B cell (primary cell): ENCODE measurements at regions not wholly inside any gene's neighbourhood (a gene's known extent, or its start where the extent isn't known, plus 50 kb on each side); places are given as distances from the start of the nearest gene placed in this dataset.

Source experiments
- ATAC-seq: fragments of 200-7000 bp; cut with Tn5 transposase; one replicate; pipeline ENCODE4 v1.10.0; 2021; ENCODE audit warnings: low read depth, mild to moderate bottlenecking, moderate number of reproducible peaks, moderate library complexity
- CTCF ChIA-PET: fragments of 350-600 bp; sonication (Branson Sonifier 250); formaldehyde crosslinking; loops from one replicate; lab custom pipeline; 2021; ENCODE audit warnings: antibody characterized with exemption, inconsistent platforms; lab: Charles Lee
- POLR2A ChIA-PET: fragments of 350-600 bp; sonication (Branson Sonifier 250); formaldehyde crosslinking; loops from one replicate; lab custom pipeline; 2021; ENCODE audit warnings: antibody characterized with exemption; lab: Charles Lee
- DNase-seq: peaks from one replicate; pipeline ENCODE4 v3.0.0; 2013
- H2AFZ ChIP-seq: 2 replicates; pipeline ENCODE4 v1.6.1; 2012; ENCODE audit warnings: mild to moderate bottlenecking, low read depth, low read length; ENCODE audit not compliant: insufficient read depth, poor library complexity, severe bottlenecking
- H3K27ac ChIP-seq, 2 donors: 1 replicate in 1 of 2; 2 replicates in 1 of 2; pipeline ENCODE4 v1.5.1; 2012 to 2013; ENCODE audit warnings: low read length in 2 of 2, mild to moderate bottlenecking in 2 of 2, moderate library complexity in 1 of 2
- H3K27me3 ChIP-seq, 4 experiments: fragments of 200-600 bp in 1 of 4; sonication (generic) in 1 of 4; replicated peaks in 1 of 4; 1 replicate in 2 of 4; 2 replicates in 2 of 4; pipeline versions ENCODE4 v1.6.1 to v1.7.0; 2013 to 2016; ENCODE audit warnings: low read length in 3 of 4, mild to moderate bottlenecking in 2 of 4, mixed read lengths in 1 of 4, moderate library complexity in 1 of 4; ENCODE audit not compliant: insufficient read depth in 4 of 4, control insufficient read depth in 3 of 4; ENCODE audit errors: control extremely low read depth in 1 of 4
- H3K36me3 ChIP-seq, 2 experiments: replicated peaks in 1 of 2; 1 replicate in 1 of 2; 2 replicates in 1 of 2; pipeline versions ENCODE4 v1.6.1 to v1.7.1; 2013; ENCODE audit warnings: low read length in 1 of 2; ENCODE audit not compliant: insufficient read depth in 2 of 2, control insufficient read depth in 1 of 2; ENCODE audit errors: control extremely low read depth in 1 of 2, extremely low read depth in 1 of 2
- H3K4me1 ChIP-seq, 2 donors: fragments of 200-600 bp in 1 of 2; sonication (generic) in 1 of 2; 1 replicate in 1 of 2; 2 replicates in 1 of 2; pipeline versions ENCODE4 v1.5.1 to v1.6.1; 2013 to 2017; ENCODE audit warnings: low read length in 2 of 2; ENCODE audit not compliant: control insufficient read depth in 2 of 2, insufficient read depth in 2 of 2
- H3K4me2 ChIP-seq: replicated peaks from 2 replicates; pipeline ENCODE3; 2012; ENCODE audit warnings: mild to moderate bottlenecking, low read depth, low read length; ENCODE audit not compliant: poor library complexity, severe bottlenecking
- H3K4me3 ChIP-seq, 5 experiments: fragments of 200-600 bp in 1 of 5; sonication (generic) in 1 of 5; 1 replicate in 3 of 5; 2 replicates in 2 of 5; pipeline versions ENCODE4 v1.5.1 to v1.7.0; 2011 to 2016; ENCODE audit warnings: low read length in 4 of 5, mild to moderate bottlenecking in 4 of 5, low read depth in 2 of 5, control low read depth in 1 of 5, moderate library complexity in 1 of 5; ENCODE audit not compliant: insufficient read depth in 1 of 5; ENCODE audit errors: control extremely low read depth in 1 of 5, extremely low read depth in 1 of 5
- H3K79me2 ChIP-seq: fragments of 200-600 bp; sonication (generic); one replicate; pipeline ENCODE4 v1.6.0; 2016; ENCODE audit warnings: low read length; ENCODE audit not compliant: control insufficient read depth, insufficient read depth
- H3K9ac ChIP-seq: fragments of 200-600 bp; sonication (generic); 2 replicates; pipeline ENCODE4 v1.6.1; 2017; ENCODE audit warnings: mild to moderate bottlenecking, low read length, moderate library complexity
- H3K9me3 ChIP-seq, 3 donors: one replicate each; pipeline versions ENCODE4 v1.6.1 to v1.7.1; 2013; ENCODE audit warnings: low read length in 2 of 3; ENCODE audit not compliant: control insufficient read depth in 2 of 3, insufficient read depth in 1 of 3; ENCODE audit errors: control extremely low read depth in 1 of 3
- H4K20me1 ChIP-seq: 2 replicates; pipeline ENCODE4 v1.6.0; 2012; ENCODE audit warnings: mild to moderate bottlenecking, low read length; ENCODE audit not compliant: insufficient read depth, control insufficient read depth, poor library complexity, severe bottlenecking
- H3K27ac Mint-ChIP-seq: one replicate; pipeline ENCODE4 v1.8.0; 2021; ENCODE audit warnings: mixed read lengths
- H3K27me3 Mint-ChIP-seq: one replicate; pipeline ENCODE4 v1.8.0; 2021; ENCODE audit warnings: mixed read lengths
- H3K4me1 Mint-ChIP-seq: one replicate; pipeline ENCODE4 v1.8.0; 2021; ENCODE audit warnings: mixed read lengths
- H3K4me3 Mint-ChIP-seq: one replicate; pipeline ENCODE4 v1.8.0; 2021; ENCODE audit warnings: mixed read lengths
- H3K9me3 Mint-ChIP-seq: one replicate; pipeline ENCODE4 v1.8.0; 2022; ENCODE audit warnings: mixed read lengths; ENCODE audit not compliant: insufficient read depth
- EZH2 ChIP-seq: IDR thresholded peaks from 2 replicates; pipeline ENCODE4 v1.6.1; 2012; ENCODE audit warnings: borderline replicate concordance, low read depth, mild to moderate bottlenecking, moderate library complexity, low read length; ENCODE audit not compliant: insufficient read depth, poor library complexity, severe bottlenecking
- WGBS: methylation state at CpG from one replicate; pipeline ENCODE4 v1.1.5; 2013; ENCODE audit warnings: missing lambda C conversion rate; ENCODE audit not compliant: insufficient coverage; 5-methylcytosine and 5-hydroxymethylcytosine counted together
- intact Hi-C: fragments of 100-400 bp; cut with micrococcal nuclease; formaldehyde crosslinking; loops from one replicate; pipeline ENCODE4 v1.10.0; 2022
- TF ChIP-seq, protein P1 (sequence below): fragments of 200-600 bp; IDR thresholded peaks from one replicate; pipeline ENCODE4 v1.8.0; 2022; ENCODE audit warnings: antibody characterized with exemption, mild to moderate bottlenecking

DNA sequence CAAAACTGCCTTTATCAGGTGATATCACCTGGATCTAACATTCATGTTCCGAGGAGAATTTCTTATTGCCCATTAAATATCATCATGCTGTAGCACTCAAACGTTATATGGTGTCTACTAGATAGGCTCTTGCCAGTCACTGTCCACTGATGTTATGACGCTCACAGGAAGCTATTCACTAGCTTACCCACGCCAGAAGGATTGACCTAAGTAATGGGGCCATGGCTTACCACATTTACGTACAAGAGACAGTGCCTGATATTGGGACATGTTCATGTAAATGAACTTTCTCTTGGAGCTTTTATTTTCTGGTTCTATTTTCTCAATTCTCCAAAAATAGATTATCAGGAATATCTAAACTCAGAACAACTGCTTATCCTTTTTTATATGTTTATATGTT lies 91.7 kb upstream of the NAALADL2 start:
- Histone ChIP-seq H3K36me3 (no peaks in the 10 kb centered on the region), H3K27me3 (no peaks in the 10 kb centered on the region), H4K20me1 (no peaks in the 10 kb centered on the region), H3K9me3 (no peaks in the 10 kb centered on the region), H3K4me2 (no peak overlapping the region), H3K79me2 (no peaks in the 10 kb centered on the region), H3K9ac (no peak overlapping the region), H2AFZ (no peak overlapping the region), H3K27ac (no peak overlapping the region), H3K4me3 (no peak overlapping the region), H3K4me1 (no peaks in the 10 kb centered on the region)
- Mint-ChIP-seq H3K27ac (no peak overlapping the region), H3K27me3 (no peaks in the 10 kb centered on the region), H3K4me1 (no peaks in the 10 kb centered on the region), H3K9me3 (no peaks in the 10 kb centered on the region), H3K4me3 (no peak overlapping the region)
- POLR2A ChIA-PET = no interaction called here
- CTCF ChIA-PET = no interaction called here
- ATAC-seq (no peak), DNase-seq (no peak)
- intact Hi-C loops = no loop called here
- TF ChIP-seq, protein P1, sequence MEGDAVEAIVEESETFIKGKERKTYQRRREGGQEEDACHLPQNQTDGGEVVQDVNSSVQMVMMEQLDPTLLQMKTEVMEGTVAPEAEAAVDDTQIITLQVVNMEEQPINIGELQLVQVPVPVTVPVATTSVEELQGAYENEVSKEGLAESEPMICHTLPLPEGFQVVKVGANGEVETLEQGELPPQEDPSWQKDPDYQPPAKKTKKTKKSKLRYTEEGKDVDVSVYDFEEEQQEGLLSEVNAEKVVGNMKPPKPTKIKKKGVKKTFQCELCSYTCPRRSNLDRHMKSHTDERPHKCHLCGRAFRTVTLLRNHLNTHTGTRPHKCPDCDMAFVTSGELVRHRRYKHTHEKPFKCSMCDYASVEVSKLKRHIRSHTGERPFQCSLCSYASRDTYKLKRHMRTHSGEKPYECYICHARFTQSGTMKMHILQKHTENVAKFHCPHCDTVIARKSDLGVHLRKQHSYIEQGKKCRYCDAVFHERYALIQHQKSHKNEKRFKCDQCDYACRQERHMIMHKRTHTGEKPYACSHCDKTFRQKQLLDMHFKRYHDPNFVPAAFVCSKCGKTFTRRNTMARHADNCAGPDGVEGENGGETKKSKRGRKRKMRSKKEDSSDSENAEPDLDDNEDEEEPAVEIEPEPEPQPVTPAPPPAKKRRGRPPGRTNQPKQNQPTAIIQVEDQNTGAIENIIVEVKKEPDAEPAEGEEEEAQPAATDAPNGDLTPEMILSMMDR = no peak
- no peak for TF ChIP-seq EZH2
- 88% methylated on average over 2 of the region's 5 CpGs for WGBS

DNA sequence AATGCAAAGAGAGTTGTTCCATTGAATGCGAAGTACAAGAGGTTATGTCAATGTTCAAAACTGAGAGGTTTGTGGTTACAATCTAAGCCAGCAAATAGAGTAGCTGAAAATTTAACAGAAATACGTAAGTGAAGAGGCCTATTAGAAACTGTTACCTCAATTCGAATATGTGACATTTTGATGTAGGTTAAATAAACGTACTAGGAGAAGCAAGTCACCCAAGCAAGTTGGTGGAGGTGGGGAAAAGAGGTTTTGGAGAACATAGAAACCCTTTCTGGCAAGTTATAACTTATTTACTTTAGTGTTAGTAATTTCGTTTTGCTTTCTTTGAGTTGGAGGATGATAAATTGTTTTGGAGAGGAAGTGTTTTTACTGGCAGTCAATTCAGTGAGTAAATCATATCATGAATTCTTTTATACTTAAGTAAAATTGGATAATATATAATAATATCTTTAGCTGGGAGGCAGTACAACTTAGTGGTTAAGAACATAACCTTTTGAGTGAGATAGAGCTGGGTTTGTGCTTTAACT lies 91.2 kb upstream of the NAALADL2 start:
- no peak for ATAC-seq
- H3K27ac ChIP-seq = no peak overlapping the region
- H4K20me1 ChIP-seq = no peaks in the 10 kb centered on the region
- no peaks in the 10 kb centered on the region for H3K27me3 ChIP-seq
- no peak overlapping the region for H3K4me3 Mint-ChIP-seq
- no peak overlapping the region for H3K9ac ChIP-seq
- no peak for DNase-seq
- 42% methylated on average over 3 of the region's 5 CpGs for WGBS
- H3K4me2 ChIP-seq = no peak overlapping the region
- no peak overlapping the region for H3K4me3 ChIP-seq
- POLR2A ChIA-PET = no interaction called here
- H2AFZ ChIP-seq = no peak overlapping the region
- no peaks in the 10 kb centered on the region for H3K4me1 ChIP-seq
- no peaks in the 10 kb centered on the region for H3K79me2 ChIP-seq
- H3K27me3 Mint-ChIP-seq = no peaks in the 10 kb centered on the region
- H3K36me3 ChIP-seq = no peaks in the 10 kb centered on the region
- no peak overlapping the region for H3K27ac Mint-ChIP-seq
- no peak for TF ChIP-seq EZH2
- TF ChIP-seq, protein P1 = no peak
- H3K4me1 Mint-ChIP-seq = no peaks in the 10 kb centered on the region
- intact Hi-C loops = no loop called here
- H3K9me3 Mint-ChIP-seq = no peaks in the 10 kb centered on the region
- CTCF ChIA-PET = no interaction called here
- H3K9me3 ChIP-seq = no peaks in the 10 kb centered on the region
